Breast epithelium (tissue), 3 donors: ENCODE measurements at regions not wholly inside any gene's neighbourhood (a gene's known extent, or its start where the extent isn't known, plus 50 kb on each side); places are given as distances from the start of the nearest gene placed in this dataset.

ENCODE experiments used
- POLR2A ChIP-seq: fragments of 450-650 bp; IDR thresholded peaks from one replicate; pipeline ENCODE4 v1.6.1; 2016; ENCODE audit warnings: antibody characterized with exemption, mild to moderate bottlenecking, moderate library complexity
- POLR2AphosphoS5 ChIP-seq, 3 donors: sonication (generic); formaldehyde crosslinking; IDR thresholded peaks; one replicate each; pipeline ENCODE4 v1.6.1; 2017; ENCODE audit warnings: antibody characterized with exemption in 3 of 3
- TF ChIP-seq, protein P1 (sequence below), 3 donors: fragments of 450-650 bp; IDR thresholded peaks; one replicate each; pipeline ENCODE4 v1.5.1; 2016 to 2017; ENCODE audit warnings: antibody characterized with exemption in 3 of 3, mild to moderate bottlenecking in 3 of 3, moderate library complexity in 3 of 3

DNA sequence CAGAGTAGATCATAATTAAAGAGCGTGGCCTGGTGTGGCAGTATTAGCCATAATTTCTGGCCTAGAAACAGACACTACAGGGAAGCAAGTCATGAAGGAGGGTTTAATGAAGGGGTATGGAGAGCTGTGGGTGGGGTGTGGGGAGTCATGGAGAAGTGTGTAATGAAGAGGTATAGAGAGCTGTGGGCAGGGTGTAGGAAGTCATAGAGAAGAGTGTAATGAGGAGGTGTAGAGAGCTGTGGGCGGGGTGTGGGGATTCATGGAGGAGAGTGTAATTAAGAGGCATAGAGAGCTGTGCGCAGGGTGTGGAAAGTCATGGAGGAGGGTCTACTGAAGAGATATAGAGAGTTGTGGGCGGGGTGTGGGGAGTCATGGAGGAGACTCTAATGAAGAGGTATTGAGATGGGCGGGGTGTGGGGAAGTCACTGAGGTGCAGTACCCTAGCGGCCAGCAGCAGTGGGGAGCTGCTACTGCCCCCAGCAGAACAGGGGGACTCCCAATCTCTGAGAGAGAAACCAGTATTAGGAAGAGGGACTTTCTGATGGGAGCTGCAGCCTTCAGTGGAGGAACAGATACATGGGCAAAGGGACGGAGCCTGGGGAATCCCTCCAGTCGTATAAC lies 145.4 kb upstream of the FOXA2 start:
- TF ChIP-seq, protein P1, sequence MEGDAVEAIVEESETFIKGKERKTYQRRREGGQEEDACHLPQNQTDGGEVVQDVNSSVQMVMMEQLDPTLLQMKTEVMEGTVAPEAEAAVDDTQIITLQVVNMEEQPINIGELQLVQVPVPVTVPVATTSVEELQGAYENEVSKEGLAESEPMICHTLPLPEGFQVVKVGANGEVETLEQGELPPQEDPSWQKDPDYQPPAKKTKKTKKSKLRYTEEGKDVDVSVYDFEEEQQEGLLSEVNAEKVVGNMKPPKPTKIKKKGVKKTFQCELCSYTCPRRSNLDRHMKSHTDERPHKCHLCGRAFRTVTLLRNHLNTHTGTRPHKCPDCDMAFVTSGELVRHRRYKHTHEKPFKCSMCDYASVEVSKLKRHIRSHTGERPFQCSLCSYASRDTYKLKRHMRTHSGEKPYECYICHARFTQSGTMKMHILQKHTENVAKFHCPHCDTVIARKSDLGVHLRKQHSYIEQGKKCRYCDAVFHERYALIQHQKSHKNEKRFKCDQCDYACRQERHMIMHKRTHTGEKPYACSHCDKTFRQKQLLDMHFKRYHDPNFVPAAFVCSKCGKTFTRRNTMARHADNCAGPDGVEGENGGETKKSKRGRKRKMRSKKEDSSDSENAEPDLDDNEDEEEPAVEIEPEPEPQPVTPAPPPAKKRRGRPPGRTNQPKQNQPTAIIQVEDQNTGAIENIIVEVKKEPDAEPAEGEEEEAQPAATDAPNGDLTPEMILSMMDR (IDR thresholded peaks at IDR 0.05), result no peak
- TF ChIP-seq POLR2A (no peak), POLR2AphosphoS5 (IDR thresholded peaks at IDR 0.05) (no peak)
